Colonic mucosa (tissue), 4 donors: ENCODE measurements at regions not wholly inside any gene's neighbourhood (a gene's known extent, or its start where the extent isn't known, plus 50 kb on each side); places are given as distances from the start of the nearest gene placed in this dataset.
"Not testable (repeated sequence)": the region's sequence is repeated elsewhere in the genome, so short reads cannot be mapped to it uniquely, and the experiment has no call there.

Source experiments
- DNase-seq: peaks from one replicate; pipeline ENCODE4 v3.0.0-alpha.2; 2020
- H3K27ac ChIP-seq: fragments of 200-600 bp; one replicate; pipeline ENCODE4 v1.8.0; 2021
- H3K27me3 ChIP-seq: fragments of 200-600 bp; one replicate; pipeline ENCODE4 v1.8.0; 2021
- H3K36me3 ChIP-seq: fragments of 200-600 bp; one replicate; pipeline ENCODE4 v1.8.0; 2021
- H3K4me1 ChIP-seq: fragments of 200-600 bp; one replicate; pipeline ENCODE4 v1.8.0; 2021; ENCODE audit warnings: mild to moderate bottlenecking
- H3K4me3 ChIP-seq: fragments of 200-600 bp; one replicate; pipeline ENCODE4 v1.8.0; 2021
- H3K9ac ChIP-seq, 2 donors: one replicate each; pipeline ENCODE4 v1.7.0; 2013; ENCODE audit warnings: control low read depth in 2 of 2, low read depth in 2 of 2, low read length in 2 of 2
- H3K9me3 ChIP-seq: fragments of 200-600 bp; one replicate; pipeline ENCODE4 v1.8.0; 2021
- CTCF ChIP-seq: fragments of 200-600 bp; IDR thresholded peaks from one replicate; pipeline ENCODE4 v1.8.0; 2022; ENCODE audit warnings: antibody characterized with exemption, mild to moderate bottlenecking
- intact Hi-C: fragments of 100-400 bp; cut with DNase I; formaldehyde crosslinking; loops from one replicate; pipeline ENCODE4 v1.14.1; 2022
- donor health status: healthy.
- donor health status: DM: no; HTN: no; CAD: no.
- donor health status: DM: no; HTN: no; CAD: no.

- TF ChIP-seq CTCF: no peak
- no peak overlapping the region for H3K27ac ChIP-seq
- H3K27me3 ChIP-seq: no peaks in the 10 kb centered on the region
- H3K4me3 ChIP-seq: no peak overlapping the region
- H3K4me1 ChIP-seq: no peaks in the 10 kb centered on the region
- H3K9ac ChIP-seq: no peak overlapping the region
- H3K36me3 ChIP-seq: no peaks in the 10 kb centered on the region
- no peak for DNase-seq
- intact Hi-C loops: no loop called here
- no peaks in the 10 kb centered on the region for H3K9me3 ChIP-seq
Measured at GRCh38 chr14:54259821-54260220, 137.0 kb upstream of the CDKN3 start.

- no peaks in the 10 kb centered on the region for H3K4me1 ChIP-seq
- no peaks in the 10 kb centered on the region for H3K36me3 ChIP-seq
- no peak overlapping the region for H3K27ac ChIP-seq
- no peak for DNase-seq
- no peak overlapping the region for H3K4me3 ChIP-seq
- H3K9ac ChIP-seq: no peak overlapping the region
- no peaks in the 10 kb centered on the region for H3K27me3 ChIP-seq
- intact Hi-C loops: no loop called here
- no peak for TF ChIP-seq CTCF
- no peaks in the 10 kb centered on the region for H3K9me3 ChIP-seq
Measured at GRCh38 chr14:54261283-54261682, 135.5 kb upstream of the CDKN3 start.

GRCh38 chr14:54266616-54267015 lies 130.2 kb upstream of the CDKN3 start:
- H3K4me3 ChIP-seq, H3K27me3 ChIP-seq, intact Hi-C loops, H3K9me3 ChIP-seq, H3K9ac ChIP-seq, H3K36me3 ChIP-seq, DNase-seq, H3K4me1 ChIP-seq, H3K27ac ChIP-seq: not testable (repeated sequence)

GRCh38 chr14:54267172-54267571 lies 129.6 kb upstream of the CDKN3 start:
- Histone ChIP-seq H3K27ac (no peak overlapping the region), H3K27me3 (no peaks in the 10 kb centered on the region), H3K4me1 (no peaks in the 10 kb centered on the region), H3K4me3 (no peak overlapping the region), H3K9me3 (no peaks in the 10 kb centered on the region), H3K36me3 (no peaks in the 10 kb centered on the region), H3K9ac (no peak overlapping the region)
- no peak for TF ChIP-seq CTCF
- intact Hi-C loops: no loop called here
- no peak for DNase-seq

GRCh38 chr14:54275997-54276725 lies 120.6 kb upstream of the CDKN3 start:
- no peak for DNase-seq
- no peak overlapping the region for H3K4me3 ChIP-seq
- H3K27me3 ChIP-seq: no peaks in the 10 kb centered on the region
- no peaks in the 10 kb centered on the region for H3K36me3 ChIP-seq
- TF ChIP-seq CTCF: no peak
- H3K4me1 ChIP-seq: no peaks in the 10 kb centered on the region
- intact Hi-C loops: no loop called here
- no peaks in the 10 kb centered on the region for H3K9me3 ChIP-seq
- H3K9ac ChIP-seq: no peak overlapping the region
- no peak overlapping the region for H3K27ac ChIP-seq

GRCh38 chr14:54278087-54278486 lies 118.7 kb upstream of the CDKN3 start:
- no peak for DNase-seq
- no peak for TF ChIP-seq CTCF
- H3K4me1 ChIP-seq: no peaks in the 10 kb centered on the region
- no peaks in the 10 kb centered on the region for H3K36me3 ChIP-seq
- H3K27me3 ChIP-seq: no peaks in the 10 kb centered on the region
- H3K9ac ChIP-seq: no peak overlapping the region
- intact Hi-C loops: no loop called here
- no peaks in the 10 kb centered on the region for H3K9me3 ChIP-seq
- H3K4me3 ChIP-seq: no peak overlapping the region
- H3K27ac ChIP-seq: no peak overlapping the region
